ENCODE measurements at regions not wholly inside any gene's neighbourhood (a gene's known extent, or its start where the extent isn't known, plus 50 kb on each side); places are given as distances from the start of the nearest gene placed in this dataset.

GRCh38 chr2:150034665-150035064 lies 447.1 kb upstream of the MMADHC start:
- Histone ChIP-seq H3K4me3 (replicated peaks in 1 of 3; ENCODE audit: insufficient read depth in 1 of 3, low read depth in 1 of 3, low read length in 3 of 3) (no peak overlapping the region), H3K36me3 (ENCODE audit: control insufficient read depth in 2 of 2, extremely low read depth in 1 of 2, insufficient read depth in 2 of 2, low read length in 2 of 2) (no peaks in the 10 kb centered on the region), H3K79me2 (ENCODE audit: control insufficient read depth, insufficient read depth, low read length) (no peaks in the 10 kb centered on the region), H3K9ac (replicated peaks; ENCODE audit: extremely low read depth, insufficient read depth, low read length) (no peak overlapping the region), H3K27ac (ENCODE audit: insufficient read depth, low read depth, low read length) (no peak overlapping the region), H3K4me2 (ENCODE audit: insufficient read depth, low read length) (no peak overlapping the region), H3K4me1 (ENCODE audit: control insufficient read depth, extremely low read depth, insufficient read depth, low read length) (no peaks in the 10 kb centered on the region), H2AFZ (ENCODE audit: low read depth, low read length) (no peak overlapping the region), H3K9me1 (replicated peaks; ENCODE audit: control insufficient read depth, extremely low read depth, insufficient read depth, low read length) (no peaks in the 10 kb centered on the region), H3K9me3 (replicated peaks; ENCODE audit: control insufficient read depth, insufficient read depth, low read length) (no peaks in the 10 kb centered on the region), H3K27me3 (ENCODE audit: control insufficient read depth in 2 of 2, insufficient read depth in 2 of 2, low read length in 2 of 2) (no peaks in the 10 kb centered on the region), H4K20me1 (replicated peaks; ENCODE audit: control insufficient read depth, extremely low read depth, insufficient read depth, low read length) (no peaks in the 10 kb centered on the region)
- intact Hi-C loops (cut with micrococcal nuclease), result no loop called here
- CTCF ChIA-PET, result interaction anchor here (0.9 kb wide), 1 partner anchor 9 kb away, joined by 4 read pairs; no protein-coding TSS in a partner anchor
- no TSS peak for BruUV-seq (replicated peaks)
- no peak for FAIRE-seq
- POLR2A ChIA-PET, result no interaction called here
- dilution Hi-C loops (cut with MboI; ENCODE audit: extremely low pct_ligation_motif_present, low sequenced_read_pairs), result no loop called here
- TF ChIP-seq POLR2AphosphoS5 (IDR thresholded peaks at IDR 0.05; ENCODE audit: insufficient read depth, low read depth, low read length) (no peak), GATA2 (IDR thresholded peaks at IDR 0.05; ENCODE audit: insufficient read depth, insufficient read length, low read depth, low read length) (no peak), EZH2 (IDR thresholded peaks at IDR 0.05; ENCODE audit: borderline replicate concordance, low read depth, low read length, severe bottlenecking) (no peak), POLR2A (IDR thresholded peaks at IDR 0.05; ENCODE audit: low read depth, low read length) (no peak), MYC (IDR thresholded peaks at IDR 0.05; ENCODE audit: low read depth, low read length) (no peak), CTCF (IDR thresholded peaks at IDR 0.05; ENCODE audit: extremely low read depth in 1 of 2, insufficient read depth in 1 of 2, low read depth in 1 of 2, low read length in 2 of 2) (no peak), FOS (IDR thresholded peaks at IDR 0.05; ENCODE audit: borderline replicate concordance, insufficient read depth, low read length) (no peak), MAX (IDR thresholded peaks at IDR 0.05; ENCODE audit: insufficient read depth, insufficient read length) (no peak), JUN (IDR thresholded peaks at IDR 0.05; ENCODE audit: borderline replicate concordance, insufficient read depth, insufficient read length, low read depth) (no peak)
- no peak for DNase-seq (ENCODE audit: low read depth, low spot score)
